Endothelial cell of umbilical vein (primary cell): ENCODE measurements at regions not wholly inside any gene's neighbourhood (a gene's known extent, or its start where the extent isn't known, plus 50 kb on each side); places are given as distances from the start of the nearest gene placed in this dataset.

Experiments
- BruUV-seq: library from RNA; stranded (reverse); fragments of 400-500 nt; replicated peaks from 2 replicates; lab custom pipeline; 2021; lab: Mats Ljungman, UMichigan
- CTCF ChIA-PET: fragments of 300-600, 350-600 bp; sonication (Branson Sonifier 250); formaldehyde crosslinking; loops from one replicate; lab custom pipeline; 2021; ENCODE audit warnings: antibody characterized with exemption, inconsistent platforms; lab: Charles Lee
- POLR2A ChIA-PET: fragments of 300-600, 350-600 bp; sonication (Branson Sonifier 250); formaldehyde crosslinking; loops from one replicate; lab custom pipeline; 2021; ENCODE audit warnings: antibody characterized with exemption, inconsistent platforms; lab: Charles Lee
- DNase-seq: peaks from one replicate; pipeline ENCODE4 v3.0.0-alpha.2; 2011; ENCODE audit warnings: low read depth, low spot score
- FAIRE-seq: peaks from 2 replicates; lab custom pipeline; 2011; peaks lifted over from hg19 to GRCh38; lab: Jason Lieb, UNC
- H2AFZ ChIP-seq: 2 replicates; pipeline ENCODE4 v1.6.0; 2012; ENCODE audit warnings: low read depth, low read length, control low read depth, inconsistent platforms
- H3K27ac ChIP-seq: 2 replicates; pipeline ENCODE4 v1.5.1; 2011; ENCODE audit warnings: low read depth, mild to moderate bottlenecking, control low read depth, low read length, moderate library complexity; ENCODE audit not compliant: insufficient read depth
- H3K27me3 ChIP-seq, 2 experiments: 2 replicates each; pipeline versions ENCODE4 v1.6.0 to v1.6.1; 2011; ENCODE audit warnings: low read length in 2 of 2, mixed read lengths in 1 of 2; ENCODE audit not compliant: control insufficient read depth in 2 of 2, insufficient read depth in 2 of 2
- H3K36me3 ChIP-seq, 2 experiments: 2 replicates in 1 of 2; 3 replicates in 1 of 2; pipeline ENCODE4 v1.5.1; 2011; ENCODE audit warnings: low read length in 2 of 2, mild to moderate bottlenecking in 1 of 2, moderate library complexity in 1 of 2; ENCODE audit not compliant: control insufficient read depth in 2 of 2, insufficient read depth in 2 of 2; ENCODE audit errors: extremely low read depth in 1 of 2
- H3K4me1 ChIP-seq: 3 replicates; pipeline ENCODE4 v1.5.1; 2011; ENCODE audit warnings: mild to moderate bottlenecking, low read length; ENCODE audit not compliant: control insufficient read depth, insufficient read depth; ENCODE audit errors: extremely low read depth
- H3K4me2 ChIP-seq: 2 replicates; pipeline ENCODE4 v1.6.1; 2011; ENCODE audit warnings: low read length, control low read depth, mixed read lengths; ENCODE audit not compliant: insufficient read depth
- H3K4me3 ChIP-seq, 3 experiments: fragments of 200-600 bp in 1 of 3; sonication (generic), shearing (Covaris generic) in 1 of 3; replicated peaks in 1 of 3; 2 replicates each; pipeline ENCODE4 v1.5.1; 2011 to 2016; ENCODE audit warnings: control low read depth in 3 of 3, low read length in 3 of 3, mild to moderate bottlenecking in 2 of 3, inconsistent platforms in 1 of 3, low read depth in 1 of 3, moderate library complexity in 1 of 3; ENCODE audit not compliant: insufficient read depth in 1 of 3
- H3K79me2 ChIP-seq: 2 replicates; pipeline ENCODE4 v1.6.0; 2012; ENCODE audit warnings: low read length, inconsistent platforms; ENCODE audit not compliant: control insufficient read depth, insufficient read depth
- H3K9ac ChIP-seq: replicated peaks from 2 replicates; pipeline ENCODE3; 2011; ENCODE audit warnings: low read length, control low read depth; ENCODE audit not compliant: insufficient read depth; ENCODE audit errors: extremely low read depth
- H3K9me1 ChIP-seq: replicated peaks from 3 replicates; pipeline ENCODE4 v1.6.0; 2011; ENCODE audit warnings: mild to moderate bottlenecking, low read length; ENCODE audit not compliant: control insufficient read depth, insufficient read depth; ENCODE audit errors: extremely low read depth
- H3K9me3 ChIP-seq: replicated peaks from 2 replicates; pipeline ENCODE4 v1.5.1; 2012; ENCODE audit warnings: low read length, inconsistent platforms; ENCODE audit not compliant: control insufficient read depth, insufficient read depth
- H4K20me1 ChIP-seq: replicated peaks from 2 replicates; pipeline ENCODE3; 2011; ENCODE audit warnings: mild to moderate bottlenecking, low read length; ENCODE audit not compliant: control insufficient read depth, insufficient read depth; ENCODE audit errors: extremely low read depth
- EZH2 ChIP-seq: IDR thresholded peaks from 2 replicates; pipeline ENCODE4 v1.6.1; 2012; ENCODE audit warnings: borderline replicate concordance, low read depth, mild to moderate bottlenecking, moderate library complexity, low read length, inconsistent platforms; ENCODE audit not compliant: severe bottlenecking
- FOS ChIP-seq: IDR thresholded peaks from 2 replicates; pipeline ENCODE4 v1.6.1; 2011; ENCODE audit warnings: mild to moderate bottlenecking, low read length, moderate library complexity, borderline replicate concordance; ENCODE audit not compliant: insufficient read depth
- GATA2 ChIP-seq: IDR thresholded peaks from 2 replicates; pipeline ENCODE4 v1.7.0; 2011; ENCODE audit warnings: low read depth, mild to moderate bottlenecking, moderate library complexity, mixed read lengths, low read length; ENCODE audit not compliant: insufficient read length, insufficient read depth
- JUN ChIP-seq: IDR thresholded peaks from 2 replicates; pipeline ENCODE4 v1.6.1; 2011; ENCODE audit warnings: borderline replicate concordance, low read depth; ENCODE audit not compliant: insufficient read length, insufficient read depth
- MYC ChIP-seq: IDR thresholded peaks from one replicate; pipeline ENCODE4 v1.6.1; 2011; ENCODE audit warnings: mild to moderate bottlenecking, low read depth, low read length
- POLR2A ChIP-seq: IDR thresholded peaks from 2 replicates; pipeline ENCODE4 v1.6.1; 2012; ENCODE audit warnings: low read depth, mild to moderate bottlenecking, control low read depth, low read length
- POLR2AphosphoS5 ChIP-seq: IDR thresholded peaks from 2 replicates; pipeline ENCODE4 v1.6.1; 2012; ENCODE audit warnings: low read depth, mild to moderate bottlenecking, control low read depth, low read length, moderate library complexity; ENCODE audit not compliant: insufficient read depth
- dilution Hi-C: fragments of 300-500 bp; cut with MboI; formaldehyde crosslinking; loops from one replicate; pipeline ENCODE4 v1.15.0; 2019; ENCODE audit warnings: low sequenced_read_pairs; ENCODE audit not compliant: extremely low pct_ligation_motif_present
- intact Hi-C: fragments of 100-400 bp; cut with micrococcal nuclease; formaldehyde crosslinking; loops from one replicate; pipeline ENCODE4 v1.10.0; 2022
- TF ChIP-seq, protein P1 (sequence below): IDR thresholded peaks from 2 replicates; pipeline ENCODE4 v1.6.1; 2011; ENCODE audit not compliant: insufficient read depth, insufficient read length
- TF ChIP-seq, protein P2 (sequence below), 2 donors: IDR thresholded peaks; 1 replicate in 1 of 2; 2 replicates in 1 of 2; pipeline ENCODE4 v1.5.1; 2011; ENCODE audit warnings: low read length in 2 of 2, mild to moderate bottlenecking in 2 of 2, moderate library complexity in 2 of 2, control low read depth in 1 of 2, inconsistent platforms in 1 of 2, low read depth in 1 of 2; ENCODE audit not compliant: insufficient read depth in 1 of 2; ENCODE audit errors: extremely low read depth in 1 of 2

DNA sequence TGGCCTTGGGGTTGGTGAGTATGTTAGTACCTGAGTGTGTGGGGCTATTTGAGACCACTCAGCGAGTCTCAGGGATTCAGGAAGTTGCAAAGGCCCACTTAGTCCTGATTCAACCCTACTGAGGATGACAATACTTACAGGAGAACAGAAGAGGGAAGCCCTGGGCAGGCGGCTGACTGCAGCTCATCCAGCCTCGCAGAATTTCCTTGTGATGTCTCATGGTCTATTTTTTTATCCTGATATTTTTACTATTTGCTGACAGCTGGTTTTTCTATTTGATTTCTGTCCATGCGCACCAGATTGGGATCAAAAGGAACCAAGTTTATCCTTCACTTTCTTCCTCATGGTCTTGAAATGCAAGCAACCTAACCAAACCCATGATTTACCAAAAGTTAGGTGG lies 201.8 kb upstream of the LNX1 start:
- CTCF ChIA-PET = no interaction called here
- no peak overlapping the region for H3K4me3 ChIP-seq
- no peaks in the 10 kb centered on the region for H3K9me1 ChIP-seq
- TF ChIP-seq POLR2AphosphoS5 (no peak), GATA2 (no peak), POLR2A (no peak), FOS (no peak), MYC (no peak), JUN (no peak), EZH2 (no peak)
- TF ChIP-seq, protein P1, sequence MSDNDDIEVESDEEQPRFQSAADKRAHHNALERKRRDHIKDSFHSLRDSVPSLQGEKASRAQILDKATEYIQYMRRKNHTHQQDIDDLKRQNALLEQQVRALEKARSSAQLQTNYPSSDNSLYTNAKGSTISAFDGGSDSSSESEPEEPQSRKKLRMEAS = no peak
- TF ChIP-seq, protein P2, sequence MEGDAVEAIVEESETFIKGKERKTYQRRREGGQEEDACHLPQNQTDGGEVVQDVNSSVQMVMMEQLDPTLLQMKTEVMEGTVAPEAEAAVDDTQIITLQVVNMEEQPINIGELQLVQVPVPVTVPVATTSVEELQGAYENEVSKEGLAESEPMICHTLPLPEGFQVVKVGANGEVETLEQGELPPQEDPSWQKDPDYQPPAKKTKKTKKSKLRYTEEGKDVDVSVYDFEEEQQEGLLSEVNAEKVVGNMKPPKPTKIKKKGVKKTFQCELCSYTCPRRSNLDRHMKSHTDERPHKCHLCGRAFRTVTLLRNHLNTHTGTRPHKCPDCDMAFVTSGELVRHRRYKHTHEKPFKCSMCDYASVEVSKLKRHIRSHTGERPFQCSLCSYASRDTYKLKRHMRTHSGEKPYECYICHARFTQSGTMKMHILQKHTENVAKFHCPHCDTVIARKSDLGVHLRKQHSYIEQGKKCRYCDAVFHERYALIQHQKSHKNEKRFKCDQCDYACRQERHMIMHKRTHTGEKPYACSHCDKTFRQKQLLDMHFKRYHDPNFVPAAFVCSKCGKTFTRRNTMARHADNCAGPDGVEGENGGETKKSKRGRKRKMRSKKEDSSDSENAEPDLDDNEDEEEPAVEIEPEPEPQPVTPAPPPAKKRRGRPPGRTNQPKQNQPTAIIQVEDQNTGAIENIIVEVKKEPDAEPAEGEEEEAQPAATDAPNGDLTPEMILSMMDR (IDR thresholded peaks at IDR 0.05; ENCODE audit: extremely low read depth in 1 of 2, insufficient read depth in 1 of 2, low read depth in 1 of 2, low read length in 2 of 2) = no peak
- no peak for FAIRE-seq
- H3K4me1 ChIP-seq = no peaks in the 10 kb centered on the region
- H2AFZ ChIP-seq = no peak overlapping the region
- H3K9me3 ChIP-seq = no peaks in the 10 kb centered on the region
- no peaks in the 10 kb centered on the region for H4K20me1 ChIP-seq
- no peaks in the 10 kb centered on the region for H3K79me2 ChIP-seq
- DNase-seq = no peak
- peaks cover 7 to 9% of the 10 kb centered on the region in 2 experiments for H3K27me3 ChIP-seq
- no peak overlapping the region for H3K9ac ChIP-seq
- no peak overlapping the region for H3K4me2 ChIP-seq
- no peaks in the 10 kb centered on the region for H3K36me3 ChIP-seq
- intact Hi-C loops (no loop called here), dilution Hi-C loops (no loop called here)
- no TSS peak for BruUV-seq
- no peak overlapping the region for H3K27ac ChIP-seq
- POLR2A ChIA-PET = no interaction called here
